ENCODE measurements at regions not wholly inside any gene's neighbourhood (a gene's known extent, or its start where the extent isn't known, plus 50 kb on each side); places are given as distances from the start of the nearest gene placed in this dataset.

GRCh38 chr13:34343413-34343940 lies 525.5 kb downstream of the RFC3 start:
- TF ChIP-seq ZFX (IDR thresholded peaks at IDR 0.05; ENCODE audit: borderline replicate concordance) (no peak), CTCF (IDR thresholded peaks at IDR 0.05) (no peak)

GRCh38 chr13:34344816-34345215 lies 526.9 kb downstream of the RFC3 start:
- TF ChIP-seq ZFX (IDR thresholded peaks at IDR 0.05; ENCODE audit: borderline replicate concordance) (no peak), CTCF (IDR thresholded peaks at IDR 0.05) (no peak)
- H3K27ac ChIP-seq, result no peak overlapping the region

More at GRCh38 chr13:34343413-34343940, 525.5 kb downstream of the RFC3 start:
- H3K27ac ChIP-seq, result no peak overlapping the region

GRCh38 chr13:34345258-34345965 lies 527.5 kb downstream of the RFC3 start:
- no peak for TF ChIP-seq CTCF (IDR thresholded peaks at IDR 0.05)
- TF ChIP-seq ZFX (IDR thresholded peaks at IDR 0.05; ENCODE audit: borderline replicate concordance), result no peak
- H3K27ac ChIP-seq, result no peak overlapping the region

- peak overlapping the region; percentile 90 for H3K27ac ChIP-seq
- TF ChIP-seq ZFX (IDR thresholded peaks at IDR 0.05; ENCODE audit: borderline replicate concordance) (no peak), CTCF (IDR thresholded peaks at IDR 0.05) (no peak)
Observed at GRCh38 chr13:34346626-34347025, 528.7 kb downstream of the RFC3 start.

- peak overlapping the region; percentile 90 for H3K27ac ChIP-seq
- no peak for TF ChIP-seq ZFX (IDR thresholded peaks at IDR 0.05; ENCODE audit: borderline replicate concordance)
- no peak for TF ChIP-seq CTCF (IDR thresholded peaks at IDR 0.05)
Observed at GRCh38 chr13:34347784-34348573, 530.0 kb downstream of the RFC3 start.

GRCh38 chr13:34349091-34349722 lies 531.3 kb downstream of the RFC3 start:
- peak overlapping the region; percentile 90 for H3K27ac ChIP-seq
- TF ChIP-seq CTCF (IDR thresholded peaks at IDR 0.05), result no peak

All from 22Rv1 (cell line).